Choroid plexus epithelial cell (primary cell): ENCODE measurements at regions not wholly inside any gene's neighbourhood (a gene's known extent, or its start where the extent isn't known, plus 50 kb on each side); places are given as distances from the start of the nearest gene placed in this dataset.

Experiments
- DNase-seq: peaks from one replicate; pipeline ENCODE4 v3.0.0-alpha.2; 2010; ENCODE audit warnings: low read depth
- H3K4me3 ChIP-seq: 2 replicates; pipeline ENCODE4 v1.5.1; 2011; ENCODE audit warnings: low read depth, mild to moderate bottlenecking, control low read depth, low read length, moderate library complexity
- CTCF ChIP-seq: conservative IDR thresholded peaks from 2 replicates; pipeline ENCODE4 v1.5.1; 2011; ENCODE audit warnings: low read depth, mild to moderate bottlenecking, control low read depth, inconsistent platforms, low read length, moderate library complexity

- no peak for DNase-seq
- no peak for TF ChIP-seq CTCF
- H3K4me3 ChIP-seq = no peak overlapping the region
Observed at GRCh38 chr2:142241016-142241415, 110.2 kb upstream of the LRP1B start.

- TF ChIP-seq CTCF = no peak
- peak; percentile 9 for DNase-seq
Observed at GRCh38 chr2:142236181-142236580, 105.4 kb upstream of the LRP1B start.

GRCh38 chr2:142234741-142235140 lies 103.9 kb upstream of the LRP1B start:
- peak; percentile 63 for DNase-seq
- TF ChIP-seq CTCF = no peak

More at GRCh38 chr2:142236181-142236580, 105.4 kb upstream of the LRP1B start:
- H3K4me3 ChIP-seq = no peak overlapping the region

GRCh38 chr2:142223309-142223708 lies 92.5 kb upstream of the LRP1B start:
- no peak for TF ChIP-seq CTCF
- H3K4me3 ChIP-seq = no peak overlapping the region
- DNase-seq = no peak

More at GRCh38 chr2:142234741-142235140, 103.9 kb upstream of the LRP1B start:
- no peak overlapping the region for H3K4me3 ChIP-seq

GRCh38 chr2:142222715-142223114 lies 91.9 kb upstream of the LRP1B start:
- no peak for TF ChIP-seq CTCF
- no peak for DNase-seq
- H3K4me3 ChIP-seq = no peak overlapping the region

GRCh38 chr2:142220901-142221300 lies 90.1 kb upstream of the LRP1B start:
- no peak overlapping the region for H3K4me3 ChIP-seq
- TF ChIP-seq CTCF = no peak
- DNase-seq = peak; percentile 92

- DNase-seq = no peak
- no peak for TF ChIP-seq CTCF
- no peak overlapping the region for H3K4me3 ChIP-seq
Observed at GRCh38 chr2:142220239-142220638, 89.4 kb upstream of the LRP1B start.
